A549 (cell line): ENCODE measurements at regions not wholly inside any gene's neighbourhood (a gene's known extent, or its start where the extent isn't known, plus 50 kb on each side); places are given as distances from the start of the nearest gene placed in this dataset.

Source experiments
- ATAC-seq, 2 experiments: fragments of 200-7000 bp in 1 of 2; fragments of >200 bp in 1 of 2; cut with Nextera tagmentation in 1 of 2; cut with Tn5 transposase in 1 of 2; 3 replicates each; pipeline versions ENCODE4 v1.8.0 to v1.9.1; 2018 to 2020; ENCODE audit warnings: mild to moderate bottlenecking in 1 of 2, moderate library complexity in 1 of 2
- CTCF ChIA-PET: fragments of 300-600 bp; sonication (Branson Sonifier 250); formaldehyde crosslinking; extraction: SDS; loops from one replicate; lab custom pipeline; 2021; ENCODE audit warnings: antibody characterized with exemption, inconsistent platforms; lab: Yijun Ruan, JAX
- POLR2A ChIA-PET: fragments of 350-600 bp; formaldehyde crosslinking; extraction: SDS; loops from one replicate; lab custom pipeline; 2021; ENCODE audit warnings: antibody characterized with exemption, inconsistent platforms; lab: Yijun Ruan, JAX
- DNase-seq, 2 experiments: peaks; one replicate each; pipeline versions ENCODE4 v3.0.0 to v3.0.0-alpha.2; 2011 to 2016; ENCODE audit warnings: low read depth in 1 of 2, low spot score in 1 of 2
- FAIRE-seq: peaks from 2 replicates; lab custom pipeline; 2011; peaks lifted over from hg19 to GRCh38; lab: Jason Lieb, UNC
- H3K27ac ChIP-seq, 2 experiments: fragments of >200 bp; sonication (Bioruptor Twin); formaldehyde crosslinking; 3 replicates each; pipeline ENCODE4 v1.5.1; 2016 to 2017
- H3K4me1 ChIP-seq: fragments of >200 bp; sonication (Bioruptor Twin); formaldehyde crosslinking; 3 replicates; pipeline ENCODE4 v1.6.1; 2016
- H3K4me2 ChIP-seq: fragments of >200 bp; sonication (Bioruptor Twin); formaldehyde crosslinking; 3 replicates; pipeline ENCODE4 v1.6.1; 2016
- H3K4me3 ChIP-seq: fragments of >200 bp; sonication (Bioruptor Twin); formaldehyde crosslinking; 3 replicates; pipeline ENCODE4 v1.5.1; 2016
- H3K9me3 ChIP-seq: fragments of >200 bp; sonication (Bioruptor Twin); formaldehyde crosslinking; 3 replicates; pipeline ENCODE4 v1.6.1; 2016
- BHLHE40 ChIP-seq: IDR thresholded peaks from 2 replicates; pipeline ENCODE4 v1.6.1; 2012; ENCODE audit warnings: low read depth, low read length, inconsistent platforms
- CBX2 ChIP-seq: fragments of 200-600 bp; sonication (generic); IDR thresholded peaks from 2 replicates; pipeline ENCODE4 v1.6.1; 2016; ENCODE audit warnings: low read depth, mild to moderate bottlenecking, borderline replicate concordance
- CBX8 ChIP-seq: fragments of 200-600 bp; sonication (generic); IDR thresholded peaks from 2 replicates; pipeline ENCODE4 v1.6.1; 2016
- CHD2 ChIP-seq: fragments of 150-350 bp; IDR thresholded peaks from 2 replicates; pipeline ENCODE4 v1.6.1; 2014; ENCODE audit warnings: low read length; ENCODE audit not compliant: partially characterized antibody
- E2F6 ChIP-seq: IDR thresholded peaks from 2 replicates; pipeline ENCODE4 v1.6.1; 2012; ENCODE audit warnings: low read depth, borderline replicate concordance
- EHF ChIP-seq: fragments of 250-450 bp; sonication (Bioruptor Pico); IDR thresholded peaks from 2 replicates; pipeline ENCODE4 v1.5.0; 2020; ENCODE audit warnings: mild to moderate bottlenecking
- EHMT2 ChIP-seq: fragments of 200-600 bp; sonication (generic); IDR thresholded peaks from 2 replicates; pipeline ENCODE4 v1.6.1; 2016; ENCODE audit warnings: antibody characterized with exemption, low read depth, mild to moderate bottlenecking, moderate library complexity
- ELK1 ChIP-seq: fragments of 150-350 bp; IDR thresholded peaks from 2 replicates; pipeline ENCODE4 v1.6.1; 2014; ENCODE audit warnings: low read depth, mild to moderate bottlenecking, low read length
- EP300 ChIP-seq, 2 experiments: fragments of >200 bp; sonication (Bioruptor Twin); formaldehyde crosslinking; IDR thresholded peaks; 2 replicates in 1 of 2; 3 replicates in 1 of 2; pipeline ENCODE4 v1.6.1; 2016 to 2017
- ESRRA ChIP-seq: fragments of 150-350 bp; IDR thresholded peaks from 2 replicates; pipeline ENCODE4 v1.6.1; 2014; ENCODE audit warnings: mild to moderate bottlenecking, low read length, borderline replicate concordance
- FOXS1 ChIP-seq: fragments of 250-450 bp; sonication (Bioruptor Pico); IDR thresholded peaks from 2 replicates; pipeline ENCODE4 v1.5.0; 2020; ENCODE audit warnings: mild to moderate bottlenecking, moderate library complexity
- GATA3 ChIP-seq: IDR thresholded peaks from 2 replicates; pipeline ENCODE4 v1.6.1; 2012; ENCODE audit warnings: borderline replicate concordance
- HOXB13 ChIP-seq: fragments of 250-450 bp; sonication (Bioruptor Pico); IDR thresholded peaks from 2 replicates; pipeline ENCODE4 v1.5.0; 2020; ENCODE audit warnings: low read depth, mild to moderate bottlenecking, moderate library complexity
- HOXB5 ChIP-seq: fragments of 250-450 bp; sonication (Bioruptor Pico); IDR thresholded peaks from 2 replicates; pipeline ENCODE4 v1.5.0; 2020; ENCODE audit warnings: mild to moderate bottlenecking, moderate library complexity
- JUNB ChIP-seq: fragments of >200 bp; sonication (Bioruptor Twin); formaldehyde crosslinking; IDR thresholded peaks from 2 replicates; pipeline ENCODE4 v1.6.1; 2016
- KDM5A ChIP-seq: fragments of 200-600 bp; sonication (generic); IDR thresholded peaks from 2 replicates; pipeline ENCODE4 v1.6.1; 2016; ENCODE audit warnings: antibody characterized with exemption, mild to moderate bottlenecking
- MAFK ChIP-seq: fragments of 450-650 bp; IDR thresholded peaks from 2 replicates; pipeline ENCODE4 v1.6.1; 2014; ENCODE audit not compliant: partially characterized antibody
- MAZ ChIP-seq: fragments of 150-350 bp; IDR thresholded peaks from 2 replicates; pipeline ENCODE4 v1.6.1; 2014; ENCODE audit warnings: antibody characterized with exemption, low read depth, low read length, borderline replicate concordance
- MYC ChIP-seq: IDR thresholded peaks from 2 replicates; pipeline ENCODE4 v1.6.1; 2012; ENCODE audit warnings: mild to moderate bottlenecking, inconsistent platforms, low read length, improper control_type of control experiment, borderline replicate concordance
- NPAS2 ChIP-seq: fragments of 250-450 bp; sonication (Bioruptor Pico); IDR thresholded peaks from 2 replicates; pipeline ENCODE4 v1.8.0; 2022; ENCODE audit warnings: mild to moderate bottlenecking, moderate library complexity, borderline replicate concordance
- NR3C1 ChIP-seq: fragments of >200 bp; sonication (Bioruptor Twin); formaldehyde crosslinking; IDR thresholded peaks from 3 replicates; pipeline ENCODE4 v1.6.1; 2017
- POLR2A ChIP-seq: IDR thresholded peaks from 2 replicates; pipeline ENCODE4 v1.6.1; 2012; ENCODE audit warnings: mild to moderate bottlenecking, low read length
- RAD21 ChIP-seq, 2 experiments: fragments of >200 bp in 1 of 2; sonication (Bioruptor Twin) in 1 of 2; formaldehyde crosslinking in 1 of 2; IDR thresholded peaks in 1 of 2; conservative IDR thresholded peaks in 1 of 2; 2 replicates in 1 of 2; 3 replicates in 1 of 2; pipeline ENCODE4 v1.6.1; 2012 to 2018; ENCODE audit warnings: inconsistent platforms in 1 of 2
- RARB ChIP-seq: fragments of 250-450 bp; sonication (Bioruptor Pico); IDR thresholded peaks from 2 replicates; pipeline ENCODE4 v1.8.0; 2021; ENCODE audit warnings: mild to moderate bottlenecking, moderate library complexity
- RCOR1 ChIP-seq: fragments of 150-350 bp; IDR thresholded peaks from 2 replicates; pipeline ENCODE4 v1.6.1; 2014; ENCODE audit warnings: antibody characterized with exemption, low read length, low read depth
- REST ChIP-seq: fragments of 200-600 bp; sonication (generic); IDR thresholded peaks from 2 replicates; pipeline ENCODE4 v1.6.1; 2016; ENCODE audit warnings: antibody characterized with exemption, mild to moderate bottlenecking, moderate library complexity
- SREBF2 ChIP-seq: fragments of 450-650 bp; IDR thresholded peaks from 2 replicates; pipeline ENCODE4 v1.6.1; 2014; ENCODE audit warnings: mild to moderate bottlenecking, moderate library complexity
- TFCP2L1 ChIP-seq: fragments of 250-450 bp; sonication (Bioruptor Pico); IDR thresholded peaks from 2 replicates; pipeline ENCODE4 v1.5.0; 2021; ENCODE audit warnings: mild to moderate bottlenecking
- ZC3H11A ChIP-seq: fragments of 450-650 bp; IDR thresholded peaks from 2 replicates; pipeline ENCODE4 v1.6.1; 2014; ENCODE audit warnings: antibody characterized with exemption, mild to moderate bottlenecking
- ZFP36 ChIP-seq: fragments of 450-650 bp; IDR thresholded peaks from 2 replicates; pipeline ENCODE4 v1.6.1; 2014; ENCODE audit warnings: borderline replicate concordance; ENCODE audit not compliant: partially characterized antibody
- WGBS: methylation state at CpG from one replicate; pipeline ENCODE4 v1.1.6; 2017; ENCODE audit errors: missing lambda C conversion rate; 5-methylcytosine and 5-hydroxymethylcytosine counted together
- TF ChIP-seq, protein P1 (sequence below): IDR thresholded peaks from 2 replicates; pipeline ENCODE4 v1.6.1; 2012

GRCh38 chr20:11195899-11196558 is 522.2 kb upstream of the JAG1 start:
- H3K27ac ChIP-seq = peak overlapping the region; percentile 22 to 50; a peak in 4 of 6 replicates
- CTCF ChIA-PET = interaction anchor here (1.0 to 2.1 kb wide), 2 partner anchors 9 to 17 kb away, joined by 3 to 7 read pairs; no protein-coding TSS in a partner anchor
- POLR2A ChIA-PET = no interaction called here
- TF ChIP-seq, protein P1, sequence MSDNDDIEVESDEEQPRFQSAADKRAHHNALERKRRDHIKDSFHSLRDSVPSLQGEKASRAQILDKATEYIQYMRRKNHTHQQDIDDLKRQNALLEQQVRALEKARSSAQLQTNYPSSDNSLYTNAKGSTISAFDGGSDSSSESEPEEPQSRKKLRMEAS = no peak
- TF ChIP-seq RAD21 (conservative IDR thresholded peaks at IDR 0.05 in 1 of 2, IDR thresholded peaks at IDR 0.05 in 1 of 2) (no peak), MAZ (no peak), ZFP36 (no peak), TFCP2L1 (CRISPR knock-in tag) (no peak), MYC (no peak), BHLHE40 (no peak), FOXS1 (CRISPR knock-in tag) (no peak), POLR2A (no peak), RCOR1 (no peak), CHD2 (no peak), HOXB5 (CRISPR knock-in tag) (no peak), SREBF2 (no peak), RARB (CRISPR knock-in tag) (no peak), ZC3H11A (no peak), REST (no peak), KDM5A (no peak), CBX2 (no peak)
- TF ChIP-seq, all 56 proteins: peak for 0
- no peak overlapping the region for H3K4me3 ChIP-seq
- no peaks in the 10 kb centered on the region for H3K9me3 ChIP-seq
- DNase-seq = peak; percentile 18 to 43
- peaks cover 21% of the 10 kb centered on the region; the same call in 2 of the 3 replicates for H3K4me1 ChIP-seq
- H3K4me2 ChIP-seq = 0 out of 3 replicates have a peak overlapping the region, but pooled peaks have one; percentile 8
- 64% methylated on average over 7 of the region's 8 CpGs for WGBS
- ATAC-seq = peak in 1 of 2 experiments; percentile 71; a peak in 3 of 6 replicates
- FAIRE-seq = peak; percentile 78

- Histone ChIP-seq H3K4me2 (no peak overlapping the region), H3K9me3 (no peaks in the 10 kb centered on the region), H3K27ac (no peak overlapping the region), H3K4me1 (peaks cover 21% of the 10 kb centered on the region; the same call in 2 of the 3 replicates), H3K4me3 (no peak overlapping the region)
- ATAC-seq (no peak), DNase-seq (no peak), FAIRE-seq (peak; percentile 90)
- ChIA-PET POLR2A (no interaction called here), CTCF (interaction anchor here (1.5 kb wide), 1 partner anchor 17 kb away, joined by 3 read pairs; no protein-coding TSS in a partner anchor)
- TF ChIP-seq EHMT2 (no peak), REST (no peak), NR3C1 (no peak), CBX8 (no peak), GATA3 (no peak), EHF (no peak), HOXB13 (no peak), ESRRA (no peak), MAFK (no peak), EP300 (IDR thresholded peaks at IDR 0.05) (no peak), JUNB (no peak), NPAS2 (CRISPR knock-in tag) (no peak), ELK1 (no peak), E2F6 (no peak)
These were observed 524.1 kb upstream of the JAG1 start for GRCh38 chr20:11197851-11198250.
